ENCODE measurements at regions not wholly inside any gene's neighbourhood (a gene's known extent, or its start where the extent isn't known, plus 50 kb on each side); places are given as distances from the start of the nearest gene placed in this dataset.
A peak's percentile ranks its signal among the peaks of the same experiment; 100 is the strongest.
"Not testable (repeated sequence)": the region's sequence is repeated elsewhere in the genome, so short reads cannot be mapped to it uniquely, and the experiment has no call there.

- no peak for DNase-seq
Observed at GRCh38 chr5:87781976-87782375, 369.2 kb upstream of the CCNH start.

GRCh38 chr5:87780831-87781760 lies 368.4 kb upstream of the CCNH start:
- DNase-seq = peak; percentile 92

GRCh38 chr5:87778876-87779275 lies 366.1 kb upstream of the CCNH start:
- DNase-seq = no peak

GRCh38 chr5:87777877-87778276 lies 365.1 kb upstream of the CCNH start:
- DNase-seq = no peak

- no peak for DNase-seq
Observed at GRCh38 chr5:87776785-87777184, 364.1 kb upstream of the CCNH start.

GRCh38 chr5:87776302-87776701 lies 363.6 kb upstream of the CCNH start:
- not testable (repeated sequence) for DNase-seq

GRCh38 chr5:87775228-87775627 lies 362.5 kb upstream of the CCNH start:
- no peak for DNase-seq

- no peak for DNase-seq
Observed at GRCh38 chr5:87774804-87775203, 362.1 kb upstream of the CCNH start.

GRCh38 chr5:87770601-87771121 lies 357.9 kb upstream of the CCNH start:
- DNase-seq = no peak

- no peak for DNase-seq
Observed at GRCh38 chr5:87770016-87770570, 357.4 kb upstream of the CCNH start.

- no peak for DNase-seq
Observed at GRCh38 chr5:87769157-87769556, 356.4 kb upstream of the CCNH start.

GRCh38 chr5:87768190-87768589 lies 355.5 kb upstream of the CCNH start:
- DNase-seq = no peak

GRCh38 chr5:87765009-87765408 lies 352.3 kb upstream of the CCNH start:
- DNase-seq = no peak

- no peak for DNase-seq
Observed at GRCh38 chr5:87762631-87763030, 349.9 kb upstream of the CCNH start.

GRCh38 chr5:87756951-87757350 lies 344.2 kb upstream of the CCNH start:
- DNase-seq = no peak

- DNase-seq = no peak
Observed at GRCh38 chr5:87755360-87755759, 342.6 kb upstream of the CCNH start.

- no peak for DNase-seq
Observed at GRCh38 chr5:87754009-87754757, 341.5 kb upstream of the CCNH start.

GRCh38 chr5:87752362-87752761 lies 339.6 kb upstream of the CCNH start:
- no peak for DNase-seq

GRCh38 chr5:87751824-87752223 lies 339.1 kb upstream of the CCNH start:
- DNase-seq = no peak

GRCh38 chr5:87746891-87747377 lies 334.2 kb upstream of the CCNH start:
- no peak for DNase-seq

- no peak for DNase-seq
Observed at GRCh38 chr5:87746341-87746740, 333.6 kb upstream of the CCNH start.

GRCh38 chr5:87741881-87742280 lies 329.2 kb upstream of the CCNH start:
- no peak for DNase-seq

- DNase-seq = no peak
Observed at GRCh38 chr5:87735923-87736322, 323.2 kb upstream of the CCNH start.

Data from RPMI8226 (cell line).